ENCODE measurements at regions not wholly inside any gene's neighbourhood (a gene's known extent, or its start where the extent isn't known, plus 50 kb on each side); places are given as distances from the start of the nearest gene placed in this dataset.

- H3K4me3 ChIP-seq (ENCODE audit: low read depth in 2 of 2, low read length in 1 of 2), result no peak overlapping the region
- no peak for DNase-seq
- H3K79me2 ChIP-seq (ENCODE audit: insufficient read depth), result no peaks in the 10 kb centered on the region
- POLR2A ChIA-PET, result no interaction called here
- H3K27ac ChIP-seq (ENCODE audit: low read depth in 2 of 2, low read length in 1 of 2), result no peak overlapping the region
- CTCF ChIA-PET, result interaction anchor here (1.2 kb wide), 1 partner anchor 174 kb away, joined by 3 read pairs; no protein-coding TSS in a partner anchor
- no peaks in the 10 kb centered on the region for H3K9me3 ChIP-seq
- WGBS (ENCODE audit: low lambda C conversion rate), result 94% methylated on average over 4 of the region's 4 CpGs
- H3K9me2 ChIP-seq, result no peaks in the 10 kb centered on the region
- no peak overlapping the region for H2AFZ ChIP-seq (ENCODE audit: low read depth)
- no peaks in the 10 kb centered on the region for H4K20me1 ChIP-seq (ENCODE audit: insufficient read depth)
- no peak overlapping the region for H3K4me2 ChIP-seq
- TF ChIP-seq FOXJ3 (CRISPR knock-in tag; IDR thresholded peaks at IDR 0.05), result no peak
- no peak for TF ChIP-seq CTCF (IDR thresholded peaks at IDR 0.05)
- TF ChIP-seq REST (IDR thresholded peaks at IDR 0.05; ENCODE audit: low read depth, low read length), result no peak
- TF ChIP-seq SMC3 (IDR thresholded peaks at IDR 0.05; ENCODE audit: low read depth, low read length), result no peak
- no peak for TF ChIP-seq SIN3A (IDR thresholded peaks at IDR 0.05; ENCODE audit: borderline replicate concordance, low read depth, low read length)
- TF ChIP-seq PBX3 (IDR thresholded peaks at IDR 0.05), result no peak
- no peak for TF ChIP-seq USF2 (IDR thresholded peaks at IDR 0.05; ENCODE audit: borderline replicate concordance, low read depth, low read length)
- TF ChIP-seq ELF1 (IDR thresholded peaks at IDR 0.05), result no peak
- no peak for TF ChIP-seq FOXM1 (IDR thresholded peaks at IDR 0.05; ENCODE audit: low read depth)
- TF ChIP-seq MAX (IDR thresholded peaks at IDR 0.05; ENCODE audit: low read depth), result no peak
- no peak for TF ChIP-seq YY1 (IDR thresholded peaks at IDR 0.05; ENCODE audit: low read depth)
- no peak for TF ChIP-seq EZH2phosphoT487 (IDR thresholded peaks at IDR 0.05; ENCODE audit: borderline replicate concordance, low read depth)
- no peak for TF ChIP-seq RCOR1 (IDR thresholded peaks at IDR 0.05; ENCODE audit: low read length)
- no peak for TF ChIP-seq NFIC (IDR thresholded peaks at IDR 0.05; ENCODE audit: borderline replicate concordance)
- no peak for TF ChIP-seq MEF2A (IDR thresholded peaks at IDR 0.05; ENCODE audit: borderline replicate concordance, low read depth)
- no peak overlapping the region for H3K9ac ChIP-seq
- H3K27me3 ChIP-seq (ENCODE audit: insufficient read depth), result no peaks in the 10 kb centered on the region
- no peaks in the 10 kb centered on the region for H3K36me3 ChIP-seq (replicated peaks in 1 of 2; ENCODE audit: control insufficient read depth in 1 of 2, insufficient read depth in 2 of 2, low read length in 1 of 2)
- H3K4me1 ChIP-seq (ENCODE audit: control insufficient read depth in 1 of 2, insufficient read depth in 2 of 2, low read depth in 1 of 2, low read length in 1 of 2), result peaks cover 0 to 4% of the 10 kb centered on the region in 2 experiments; a peak in 1 of 4 replicates
- H3F3A ChIP-seq (replicated peaks; ENCODE audit: insufficient read depth), result no peaks in the 10 kb centered on the region
Observed at GRCh38 chr3:111284503-111285183, 213.0 kb downstream of the NECTIN3 start.
